SK-N-SH (cell line): ENCODE measurements at regions not wholly inside any gene's neighbourhood (a gene's known extent, or its start where the extent isn't known, plus 50 kb on each side); places are given as distances from the start of the nearest gene placed in this dataset.

Experiments used
- CTCF ChIA-PET: fragments of 300-600, 350-600 bp; formaldehyde crosslinking; extraction: SDS; loops from one replicate; lab custom pipeline; 2021; lab: Yijun Ruan, JAX
- POLR2A ChIA-PET: fragments of 350-600 bp; sonication (Branson Sonifier 250); formaldehyde crosslinking; extraction: SDS; loops from one replicate; lab custom pipeline; 2020; ENCODE audit warnings: antibody characterized with exemption, inconsistent platforms; lab: Yijun Ruan, JAX
- DNase-seq: peaks from one replicate; pipeline ENCODE4 v3.0.0; 2012
- H2AFZ ChIP-seq: fragments of 200-600 bp; sonication (generic); 2 replicates; pipeline ENCODE4 v1.8.1; 2016; ENCODE audit warnings: antibody characterized with exemption, mild to moderate bottlenecking, low read depth
- H3F3A ChIP-seq: fragments of 200-600 bp; sonication (generic); replicated peaks from 2 replicates; pipeline ENCODE3; 2016; ENCODE audit warnings: antibody characterized with exemption, mild to moderate bottlenecking; ENCODE audit not compliant: insufficient read depth
- H3K27ac ChIP-seq, 2 experiments: fragments of 200-500 bp in 1 of 2; fragments of 200-600 bp in 1 of 2; sonication (Bioruptor generic) in 1 of 2; sonication (generic), shearing (Covaris generic) in 1 of 2; 2 replicates each; pipeline versions ENCODE4 v1.5.1 to v1.6.1; 2014 to 2016; ENCODE audit warnings: low read depth in 2 of 2, inconsistent platforms in 1 of 2, low read length in 1 of 2, mild to moderate bottlenecking in 1 of 2, mixed read lengths in 1 of 2
- H3K27me3 ChIP-seq: fragments of 200-600 bp; sonication (generic), shearing (Covaris generic); 2 replicates; pipeline ENCODE4 v1.6.1; 2016; ENCODE audit warnings: mixed run types; ENCODE audit not compliant: insufficient read depth
- H3K36me3 ChIP-seq, 2 experiments: fragments of 200-500 bp in 1 of 2; fragments of 200-600 bp in 1 of 2; sonication (Bioruptor generic) in 1 of 2; sonication (generic) in 1 of 2; replicated peaks in 1 of 2; 2 replicates each; pipeline versions ENCODE3 to v1.5.1; 2014 to 2016; ENCODE audit warnings: low read length in 1 of 2, mild to moderate bottlenecking in 1 of 2; ENCODE audit not compliant: insufficient read depth in 2 of 2, control insufficient read depth in 1 of 2
- H3K4me1 ChIP-seq, 2 experiments: fragments of 200-500 bp in 1 of 2; fragments of 200-600 bp in 1 of 2; sonication (Bioruptor generic) in 1 of 2; sonication (generic), shearing (Covaris generic) in 1 of 2; 2 replicates each; pipeline versions ENCODE4 v1.5.1 to v1.6.1; 2014 to 2016; ENCODE audit warnings: low read depth in 1 of 2, low read length in 1 of 2, mixed run types in 1 of 2; ENCODE audit not compliant: insufficient read depth in 2 of 2, control insufficient read depth in 1 of 2
- H3K4me2 ChIP-seq: fragments of 200-600 bp; sonication (generic), shearing (Covaris generic); 2 replicates; pipeline ENCODE4 v1.6.1; 2017; ENCODE audit warnings: mixed run types
- H3K4me3 ChIP-seq, 2 experiments: fragments of 200-500 bp in 1 of 2; fragments of 200-600 bp in 1 of 2; sonication (Bioruptor generic) in 1 of 2; sonication (generic), shearing (Covaris generic) in 1 of 2; 2 replicates each; pipeline versions ENCODE4 v1.5.1 to v1.8.1; 2014 to 2016; ENCODE audit warnings: low read depth in 2 of 2, inconsistent platforms in 1 of 2, low read length in 1 of 2, mild to moderate bottlenecking in 1 of 2, mixed read lengths in 1 of 2, moderate library complexity in 1 of 2
- H3K79me2 ChIP-seq: fragments of 200-600 bp; sonication (generic); 2 replicates; pipeline ENCODE4 v1.8.1; 2017; ENCODE audit warnings: mild to moderate bottlenecking; ENCODE audit not compliant: insufficient read depth
- H3K9ac ChIP-seq: fragments of 200-600 bp; sonication (generic); 2 replicates; pipeline ENCODE4 v1.6.1; 2017; ENCODE audit warnings: mixed run types
- H3K9me2 ChIP-seq: fragments of 200-600 bp; sonication (generic); 2 replicates; pipeline ENCODE4 v1.6.1; 2017; ENCODE audit warnings: mixed run types
- H3K9me3 ChIP-seq: fragments of 200-600 bp; sonication (generic); 2 replicates; pipeline ENCODE4 v1.6.1; 2017; ENCODE audit warnings: mixed run types, mild to moderate bottlenecking, moderate library complexity
- H4K20me1 ChIP-seq: fragments of 200-600 bp; sonication (generic); 2 replicates; pipeline ENCODE4 v1.6.1; 2017; ENCODE audit warnings: mild to moderate bottlenecking, mixed run types; ENCODE audit not compliant: insufficient read depth
- CHD2 ChIP-seq: fragments of 150-350 bp; IDR thresholded peaks from 2 replicates; pipeline ENCODE4 v1.6.1; 2018; ENCODE audit warnings: low read length; ENCODE audit not compliant: partially characterized antibody
- FOXJ3 ChIP-seq: sonication (generic); formaldehyde crosslinking; IDR thresholded peaks from 2 replicates; pipeline ENCODE4 v1.5.1; 2020; ENCODE audit warnings: mild to moderate bottlenecking, missing genetic modification reagents
- FOXM1 ChIP-seq: IDR thresholded peaks from 2 replicates; pipeline ENCODE4 v1.4.0; 2012; ENCODE audit warnings: low read depth, mild to moderate bottlenecking
- GABPA ChIP-seq: IDR thresholded peaks from 2 replicates; pipeline ENCODE4 v1.4.0; 2012; ENCODE audit warnings: low read depth, mild to moderate bottlenecking
- GATA2 ChIP-seq: sonication (generic); formaldehyde crosslinking; IDR thresholded peaks from 2 replicates; pipeline ENCODE4 v1.5.0; 2020; ENCODE audit warnings: mild to moderate bottlenecking, missing genetic modification reagents
- MEF2A ChIP-seq: IDR thresholded peaks from 2 replicates; pipeline ENCODE4 v1.4.0; 2012; ENCODE audit warnings: low read depth, borderline replicate concordance
- NFIC ChIP-seq: IDR thresholded peaks from 2 replicates; pipeline ENCODE4 v1.4.0; 2012; ENCODE audit warnings: borderline replicate concordance
- NRF1 ChIP-seq: IDR thresholded peaks from 2 replicates; pipeline ENCODE4 v1.6.1; 2012; ENCODE audit warnings: low read depth, mild to moderate bottlenecking, low read length
- RFX5 ChIP-seq: IDR thresholded peaks from 2 replicates; pipeline ENCODE4 v1.6.1; 2012; ENCODE audit warnings: mild to moderate bottlenecking, improper control_type of control experiment, low read length
- TAF1 ChIP-seq: IDR thresholded peaks from 2 replicates; pipeline ENCODE4 v1.6.1; 2012; ENCODE audit warnings: low read depth, mild to moderate bottlenecking, low read length, moderate library complexity, borderline replicate concordance
- TEAD4 ChIP-seq: IDR thresholded peaks from 2 replicates; pipeline ENCODE4 v1.4.0; 2012; ENCODE audit warnings: mild to moderate bottlenecking, borderline replicate concordance; ENCODE audit not compliant: insufficient read depth
- YY1 ChIP-seq: IDR thresholded peaks from 2 replicates; pipeline ENCODE4 v1.4.0; 2012; ENCODE audit warnings: low read depth, mild to moderate bottlenecking
- TF ChIP-seq, protein P1 (sequence below): fragments of 150-350 bp; IDR thresholded peaks from 2 replicates; pipeline ENCODE4 v1.6.1; 2017; ENCODE audit warnings: antibody characterized with exemption, low read length, low read depth, borderline replicate concordance
- TF ChIP-seq, protein P2 (sequence below): IDR thresholded peaks from 2 replicates; pipeline ENCODE4 v1.6.1; 2012; ENCODE audit warnings: mild to moderate bottlenecking, low read depth, low read length, moderate library complexity
- TF ChIP-seq, protein P3 (sequence below): fragments of 150-350 bp; IDR thresholded peaks from 2 replicates; pipeline ENCODE4 v1.6.1; 2016; ENCODE audit warnings: mild to moderate bottlenecking, low read depth, low read length
- TF ChIP-seq, protein P4 (sequence below): IDR thresholded peaks from 2 replicates; pipeline ENCODE4; 2012

GRCh38 chr12:89884952-89885351 lies 176.3 kb upstream of the ATP2B1 start:
- ChIA-PET POLR2A (no interaction called here), CTCF (interaction anchor here (0.9 kb wide), 1 partner anchor 1876 kb away, joined by 3 read pairs; no protein-coding TSS in a partner anchor)
- H3K4me3 ChIP-seq: no peak overlapping the region
- no peaks in the 10 kb centered on the region for H3K36me3 ChIP-seq
- no peak overlapping the region for H3K9ac ChIP-seq
- no peaks in the 10 kb centered on the region for H3F3A ChIP-seq
- H3K4me2 ChIP-seq: no peak overlapping the region
- no peaks in the 10 kb centered on the region for H3K9me3 ChIP-seq
- DNase-seq: no peak
- TF ChIP-seq RFX5 (no peak), FOXJ3 (CRISPR knock-in tag) (no peak), GABPA (no peak), NFIC (no peak), TAF1 (no peak), TEAD4 (no peak), CHD2 (no peak), FOXM1 (no peak), YY1 (no peak), NRF1 (no peak), GATA2 (CRISPR knock-in tag) (no peak), MEF2A (no peak)
- TF ChIP-seq, protein P1, sequence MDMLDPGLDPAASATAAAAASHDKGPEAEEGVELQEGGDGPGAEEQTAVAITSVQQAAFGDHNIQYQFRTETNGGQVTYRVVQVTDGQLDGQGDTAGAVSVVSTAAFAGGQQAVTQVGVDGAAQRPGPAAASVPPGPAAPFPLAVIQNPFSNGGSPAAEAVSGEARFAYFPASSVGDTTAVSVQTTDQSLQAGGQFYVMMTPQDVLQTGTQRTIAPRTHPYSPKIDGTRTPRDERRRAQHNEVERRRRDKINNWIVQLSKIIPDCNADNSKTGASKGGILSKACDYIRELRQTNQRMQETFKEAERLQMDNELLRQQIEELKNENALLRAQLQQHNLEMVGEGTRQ: no peak
- TF ChIP-seq, protein P2, sequence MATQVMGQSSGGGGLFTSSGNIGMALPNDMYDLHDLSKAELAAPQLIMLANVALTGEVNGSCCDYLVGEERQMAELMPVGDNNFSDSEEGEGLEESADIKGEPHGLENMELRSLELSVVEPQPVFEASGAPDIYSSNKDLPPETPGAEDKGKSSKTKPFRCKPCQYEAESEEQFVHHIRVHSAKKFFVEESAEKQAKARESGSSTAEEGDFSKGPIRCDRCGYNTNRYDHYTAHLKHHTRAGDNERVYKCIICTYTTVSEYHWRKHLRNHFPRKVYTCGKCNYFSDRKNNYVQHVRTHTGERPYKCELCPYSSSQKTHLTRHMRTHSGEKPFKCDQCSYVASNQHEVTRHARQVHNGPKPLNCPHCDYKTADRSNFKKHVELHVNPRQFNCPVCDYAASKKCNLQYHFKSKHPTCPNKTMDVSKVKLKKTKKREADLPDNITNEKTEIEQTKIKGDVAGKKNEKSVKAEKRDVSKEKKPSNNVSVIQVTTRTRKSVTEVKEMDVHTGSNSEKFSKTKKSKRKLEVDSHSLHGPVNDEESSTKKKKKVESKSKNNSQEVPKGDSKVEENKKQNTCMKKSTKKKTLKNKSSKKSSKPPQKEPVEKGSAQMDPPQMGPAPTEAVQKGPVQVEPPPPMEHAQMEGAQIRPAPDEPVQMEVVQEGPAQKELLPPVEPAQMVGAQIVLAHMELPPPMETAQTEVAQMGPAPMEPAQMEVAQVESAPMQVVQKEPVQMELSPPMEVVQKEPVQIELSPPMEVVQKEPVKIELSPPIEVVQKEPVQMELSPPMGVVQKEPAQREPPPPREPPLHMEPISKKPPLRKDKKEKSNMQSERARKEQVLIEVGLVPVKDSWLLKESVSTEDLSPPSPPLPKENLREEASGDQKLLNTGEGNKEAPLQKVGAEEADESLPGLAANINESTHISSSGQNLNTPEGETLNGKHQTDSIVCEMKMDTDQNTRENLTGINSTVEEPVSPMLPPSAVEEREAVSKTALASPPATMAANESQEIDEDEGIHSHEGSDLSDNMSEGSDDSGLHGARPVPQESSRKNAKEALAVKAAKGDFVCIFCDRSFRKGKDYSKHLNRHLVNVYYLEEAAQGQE: no peak
- TF ChIP-seq, protein P3, sequence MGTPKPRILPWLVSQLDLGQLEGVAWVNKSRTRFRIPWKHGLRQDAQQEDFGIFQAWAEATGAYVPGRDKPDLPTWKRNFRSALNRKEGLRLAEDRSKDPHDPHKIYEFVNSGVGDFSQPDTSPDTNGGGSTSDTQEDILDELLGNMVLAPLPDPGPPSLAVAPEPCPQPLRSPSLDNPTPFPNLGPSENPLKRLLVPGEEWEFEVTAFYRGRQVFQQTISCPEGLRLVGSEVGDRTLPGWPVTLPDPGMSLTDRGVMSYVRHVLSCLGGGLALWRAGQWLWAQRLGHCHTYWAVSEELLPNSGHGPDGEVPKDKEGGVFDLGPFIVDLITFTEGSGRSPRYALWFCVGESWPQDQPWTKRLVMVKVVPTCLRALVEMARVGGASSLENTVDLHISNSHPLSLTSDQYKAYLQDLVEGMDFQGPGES: no peak
- TF ChIP-seq, protein P4, sequence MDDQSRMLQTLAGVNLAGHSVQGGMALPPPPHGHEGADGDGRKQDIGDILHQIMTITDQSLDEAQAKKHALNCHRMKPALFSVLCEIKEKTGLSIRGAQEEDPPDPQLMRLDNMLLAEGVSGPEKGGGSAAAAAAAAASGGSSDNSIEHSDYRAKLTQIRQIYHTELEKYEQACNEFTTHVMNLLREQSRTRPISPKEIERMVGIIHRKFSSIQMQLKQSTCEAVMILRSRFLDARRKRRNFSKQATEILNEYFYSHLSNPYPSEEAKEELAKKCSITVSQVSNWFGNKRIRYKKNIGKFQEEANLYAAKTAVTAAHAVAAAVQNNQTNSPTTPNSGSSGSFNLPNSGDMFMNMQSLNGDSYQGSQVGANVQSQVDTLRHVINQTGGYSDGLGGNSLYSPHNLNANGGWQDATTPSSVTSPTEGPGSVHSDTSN: no peak
- TF ChIP-seq, all 33 proteins: peak for 0
- Histone ChIP-seq H3K27me3 (no peaks in the 10 kb centered on the region), H3K79me2 (no peaks in the 10 kb centered on the region), H3K27ac (no peak overlapping the region), H2AFZ (no peak overlapping the region), H4K20me1 (no peaks in the 10 kb centered on the region), H3K4me1 (no peaks in the 10 kb centered on the region), H3K9me2 (no peaks in the 10 kb centered on the region)
